ENCODE measurements at regions not wholly inside any gene's neighbourhood (a gene's known extent, or its start where the extent isn't known, plus 50 kb on each side); places are given as distances from the start of the nearest gene placed in this dataset.

DNA sequence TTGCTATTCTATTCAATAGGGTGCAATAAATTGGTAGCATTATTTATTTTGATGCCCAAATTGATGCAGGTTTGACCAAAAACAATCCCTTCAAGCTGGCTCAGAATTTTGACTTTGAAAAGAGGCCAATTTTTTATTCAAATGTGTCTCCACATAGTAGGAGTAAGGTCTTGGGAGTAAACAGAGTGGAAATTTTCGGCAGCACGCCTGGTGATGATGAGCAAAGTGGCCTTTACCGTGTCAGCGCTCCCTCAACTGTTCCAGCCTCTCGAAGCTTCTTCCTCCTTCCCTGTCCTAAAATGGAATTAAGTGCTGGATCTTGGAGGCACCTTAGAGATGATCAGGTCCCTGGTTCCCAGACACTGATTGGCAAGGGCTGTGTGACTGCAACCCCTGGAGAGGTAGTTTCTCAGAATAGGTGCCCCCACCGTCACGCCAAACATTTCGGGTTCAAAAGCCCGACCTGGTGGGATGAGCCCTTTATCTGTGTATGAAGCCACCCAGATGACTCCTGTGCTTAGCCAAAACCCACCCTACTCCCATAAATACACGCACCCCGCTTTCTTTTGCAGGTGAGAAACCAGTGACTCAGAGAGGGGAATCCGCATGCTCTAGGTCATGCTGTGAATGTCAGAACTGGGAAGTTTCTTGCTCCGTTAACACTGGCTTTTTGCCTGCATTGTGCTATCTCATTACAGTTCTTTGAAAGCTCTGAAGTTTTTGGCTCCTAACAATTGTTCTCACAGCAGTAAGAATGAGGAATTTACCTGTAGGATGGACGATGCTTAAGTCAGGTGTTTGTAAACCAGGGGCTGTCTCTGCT lies 89.1 kb downstream of the CRYGS start:
- TF ChIP-seq POLR2A (IDR thresholded peaks at IDR 0.05) (no peak), CTCF (IDR thresholded peaks at IDR 0.05) (no peak)

Data from lower leg skin (tissue), 3 donors.